ENCODE measurements at regions not wholly inside any gene's neighbourhood (a gene's known extent, or its start where the extent isn't known, plus 50 kb on each side); places are given as distances from the start of the nearest gene placed in this dataset.

- DNase-seq (ENCODE audit: low read depth): no peak
- no peak overlapping the region for H3K4me3 ChIP-seq (ENCODE audit: low read depth, low read length)
- TF ChIP-seq CTCF (IDR thresholded peaks at IDR 0.05; ENCODE audit: low read depth, low read length, missing control alignments): no peak
Observed at GRCh38 chr3:180306691-180307090, 270.0 kb upstream of the PEX5L start.

GRCh38 chr3:180311242-180311641, 274.5 kb upstream of the PEX5L start:
- no peak for TF ChIP-seq CTCF (IDR thresholded peaks at IDR 0.05; ENCODE audit: low read depth, low read length, missing control alignments)
- no peak for DNase-seq (ENCODE audit: low read depth)
- H3K4me3 ChIP-seq (ENCODE audit: low read depth, low read length): no peak overlapping the region

GRCh38 chr3:180316321-180316720, 279.6 kb upstream of the PEX5L start:
- TF ChIP-seq CTCF (IDR thresholded peaks at IDR 0.05; ENCODE audit: low read depth, low read length, missing control alignments): no peak
- H3K4me3 ChIP-seq (ENCODE audit: low read depth, low read length): no peak overlapping the region
- DNase-seq (ENCODE audit: low read depth): no peak

- TF ChIP-seq CTCF (IDR thresholded peaks at IDR 0.05; ENCODE audit: low read depth, low read length, missing control alignments): no peak
- no peak for DNase-seq (ENCODE audit: low read depth)
- H3K4me3 ChIP-seq (ENCODE audit: low read depth, low read length): no peak overlapping the region
Observed at GRCh38 chr3:180319461-180319860, 282.5 kb upstream of the TTC14 start.

- H3K4me3 ChIP-seq (ENCODE audit: low read depth, low read length): no peak overlapping the region
- no peak for TF ChIP-seq CTCF (IDR thresholded peaks at IDR 0.05; ENCODE audit: low read depth, low read length, missing control alignments)
- no peak for DNase-seq (ENCODE audit: low read depth)
Observed at GRCh38 chr3:180320631-180321030, 281.3 kb upstream of the TTC14 start.

- no peak overlapping the region for H3K4me3 ChIP-seq (ENCODE audit: low read depth, low read length)
- no peak for DNase-seq (ENCODE audit: low read depth)
- no peak for TF ChIP-seq CTCF (IDR thresholded peaks at IDR 0.05; ENCODE audit: low read depth, low read length, missing control alignments)
Observed at GRCh38 chr3:180321534-180321933, 280.4 kb upstream of the TTC14 start.

- TF ChIP-seq CTCF (IDR thresholded peaks at IDR 0.05; ENCODE audit: low read depth, low read length, missing control alignments): no peak
- no peak for DNase-seq (ENCODE audit: low read depth)
- no peak overlapping the region for H3K4me3 ChIP-seq (ENCODE audit: low read depth, low read length)
Observed at GRCh38 chr3:180322829-180323228, 279.1 kb upstream of the TTC14 start.
